Lung (tissue), 11 donors: ENCODE measurements at regions not wholly inside any gene's neighbourhood (a gene's known extent, or its start where the extent isn't known, plus 50 kb on each side); places are given as distances from the start of the nearest gene placed in this dataset.

Experiments
- ATAC-seq: fragments of 200-7000 bp; cut with Tn5 transposase; one replicate; pipeline ENCODE4 v1.9.1; 2020; ENCODE audit warnings: moderate number of reproducible peaks; ENCODE audit not compliant: insufficient read depth, low FRiP score
- DNase-seq, 3 donors: peaks; one replicate each; pipeline ENCODE4 v3.0.0-alpha.2; 2013 to 2017
- H3K27ac ChIP-seq, 2 donors: one replicate each; pipeline ENCODE4 v1.5.1; 2013; ENCODE audit warnings: mild to moderate bottlenecking in 2 of 2, moderate library complexity in 2 of 2, control low read depth in 1 of 2, inconsistent platforms in 1 of 2, low read depth in 1 of 2, low read length in 1 of 2
- H3K27me3 ChIP-seq, 3 donors: one replicate each; pipeline ENCODE4 v1.5.1; 2013; ENCODE audit warnings: low read length in 2 of 3; ENCODE audit not compliant: control insufficient read depth in 3 of 3, insufficient read depth in 3 of 3
- H3K36me3 ChIP-seq, 4 donors: one replicate each; pipeline ENCODE4 v1.5.1; 2013; ENCODE audit warnings: low read length in 4 of 4, mild to moderate bottlenecking in 1 of 4, moderate library complexity in 1 of 4; ENCODE audit not compliant: control insufficient read depth in 4 of 4, insufficient read depth in 4 of 4
- H3K4me1 ChIP-seq, 5 donors: one replicate each; pipeline ENCODE4 v1.5.1; 2013; ENCODE audit warnings: low read length in 5 of 5, mild to moderate bottlenecking in 2 of 5, moderate library complexity in 1 of 5; ENCODE audit not compliant: control insufficient read depth in 5 of 5, insufficient read depth in 5 of 5
- H3K4me3 ChIP-seq: one replicate; pipeline ENCODE4 v1.5.1; 2013; ENCODE audit warnings: mild to moderate bottlenecking, control low read depth, moderate library complexity
- H3K9ac ChIP-seq, 2 donors: one replicate each; pipeline ENCODE4 v1.5.1; 2013; ENCODE audit warnings: low read length in 2 of 2, control low read depth in 1 of 2; ENCODE audit not compliant: insufficient read depth in 1 of 2
- H3K9me3 ChIP-seq, 4 donors: one replicate each; pipeline ENCODE4 v1.5.1; 2013; ENCODE audit warnings: low read length in 3 of 4, mild to moderate bottlenecking in 1 of 4, moderate library complexity in 1 of 4; ENCODE audit not compliant: control insufficient read depth in 4 of 4, insufficient read depth in 3 of 4
- CTCF ChIP-seq: IDR thresholded peaks from 2 replicates; pipeline ENCODE4 v1.5.1; 2012; ENCODE audit warnings: mild to moderate bottlenecking; ENCODE audit errors: control extremely low read depth, extremely low read depth
- WGBS, 2 donors: extraction: QIAGEN DNeasy Blood & Tissue Kit; methylation state at CpG; one replicate each; pipeline ENCODE4 v1.1.7; 2013; 5-methylcytosine and 5-hydroxymethylcytosine counted together
- donor health status: control.
- donor health status: control.
- donor health status: Bipolar disorder and iron deficiency.
- donor health status: healthy.
- donor health status: DM: yes; HTN: yes; CAD: no.

GRCh38 chr5:167595196-167595595 lies 696.2 kb upstream of the WWC1 start:
- Histone ChIP-seq H3K9me3 (no peaks in the 10 kb centered on the region), H3K27me3 (no peaks in the 10 kb centered on the region), H3K4me3 (no peak overlapping the region), H3K36me3 (no peaks in the 10 kb centered on the region), H3K27ac (no peak overlapping the region), H3K4me1 (peaks cover 0 to 21% (median 0%) of the 10 kb centered on the region in 5 donors), H3K9ac (no peak overlapping the region)
- 77 to 90% methylated on average over 3 of the region's 3 CpGs for WGBS, 2 donors
- DNase-seq (no peak), ATAC-seq (no peak)
- no peak for TF ChIP-seq CTCF

DNA sequence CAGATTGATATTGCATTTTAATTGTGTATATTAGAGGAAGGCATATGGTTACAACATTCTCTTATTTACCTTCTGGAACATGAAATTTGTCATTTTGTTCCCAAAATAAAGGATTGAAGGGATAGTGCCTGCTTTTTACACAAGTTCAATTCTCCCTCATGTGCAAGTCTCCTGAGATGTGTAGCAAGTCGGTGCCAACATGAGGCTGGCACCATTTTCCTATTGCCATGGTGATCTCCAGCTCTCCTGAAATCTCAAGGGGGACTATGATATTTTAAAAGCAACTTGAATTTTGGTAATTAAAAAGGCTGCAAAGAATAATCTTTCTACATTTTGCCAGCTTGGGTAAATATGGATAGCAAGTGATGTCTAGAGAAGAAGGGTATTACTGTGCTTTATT lies 693.3 kb upstream of the WWC1 start:
- no peaks in the 10 kb centered on the region for H3K36me3 ChIP-seq
- TF ChIP-seq CTCF = no peak
- no peak overlapping the region for H3K9ac ChIP-seq
- DNase-seq (no peak), ATAC-seq (no peak)
- WGBS, 2 donors = 85 to 88% methylated on average over 1 of the region's 1 CpG
- no peaks in the 10 kb centered on the region for H3K9me3 ChIP-seq
- H3K4me1 ChIP-seq = peaks cover 0 to 21% (median 0%) of the 10 kb centered on the region in 5 donors
- H3K27me3 ChIP-seq = no peaks in the 10 kb centered on the region
- H3K4me3 ChIP-seq = no peak overlapping the region
- H3K27ac ChIP-seq = no peak overlapping the region

GRCh38 chr5:167602067-167602466 lies 689.4 kb upstream of the WWC1 start:
- no peaks in the 10 kb centered on the region for H3K27me3 ChIP-seq
- no peak overlapping the region for H3K27ac ChIP-seq
- no peaks in the 10 kb centered on the region for H3K9me3 ChIP-seq
- 73 to 79% methylated on average over 9 of the region's 9 CpGs for WGBS, 2 donors
- no peaks in the 10 kb centered on the region for H3K36me3 ChIP-seq
- DNase-seq = no peak
- H3K4me1 ChIP-seq = peaks cover 0 to 3% (median 2%) of the 10 kb centered on the region in 5 donors
- no peak overlapping the region for H3K4me3 ChIP-seq
- no peak overlapping the region for H3K9ac ChIP-seq
- ATAC-seq = no peak
- TF ChIP-seq CTCF = no peak

GRCh38 chr5:167603135-167603534 lies 688.3 kb upstream of the WWC1 start:
- H3K27ac ChIP-seq = no peak overlapping the region
- no peak for TF ChIP-seq CTCF
- H3K9me3 ChIP-seq = no peaks in the 10 kb centered on the region
- DNase-seq = no peak
- 70 to 73% methylated on average over 4 of the region's 4 CpGs for WGBS, 2 donors
- H3K4me1 ChIP-seq = peaks cover 0 to 8% (median 5%) of the 10 kb centered on the region in 5 donors
- no peaks in the 10 kb centered on the region for H3K27me3 ChIP-seq
- H3K4me3 ChIP-seq = no peak overlapping the region
- H3K36me3 ChIP-seq = no peaks in the 10 kb centered on the region
- ATAC-seq = no peak
- H3K9ac ChIP-seq = no peak overlapping the region
